ENCODE measurements at regions not wholly inside any gene's neighbourhood (a gene's known extent, or its start where the extent isn't known, plus 50 kb on each side); places are given as distances from the start of the nearest gene placed in this dataset.

GRCh38 chr12:58026897-58027891, 85.8 kb downstream of the ATP23 start:
- TF ChIP-seq CTCF (IDR thresholded peaks at IDR 0.05): no peak
- intact Hi-C loops (cut with DNase I): no loop called here
- ATAC-seq: no peak
- H3K27me3 ChIP-seq: no peaks in the 10 kb centered on the region
- no peaks in the 10 kb centered on the region for H3K9me3 ChIP-seq
- H3K4me3 ChIP-seq: no peak overlapping the region
- H3K36me3 ChIP-seq: no peaks in the 10 kb centered on the region
- H3K27ac ChIP-seq: no peak overlapping the region
- no peak for DNase-seq
- H3K4me1 ChIP-seq: no peaks in the 10 kb centered on the region

GRCh38 chr12:58028294-58028693, 86.9 kb downstream of the ATP23 start:
- Histone ChIP-seq H3K27ac (no peak overlapping the region), H3K4me1 (no peaks in the 10 kb centered on the region), H3K36me3 (no peaks in the 10 kb centered on the region), H3K9me3 (no peaks in the 10 kb centered on the region), H3K27me3 (no peaks in the 10 kb centered on the region), H3K4me3 (no peak overlapping the region)
- no peak for ATAC-seq
- no peak for TF ChIP-seq CTCF (IDR thresholded peaks at IDR 0.05)
- intact Hi-C loops (cut with DNase I): no loop called here
- no peak for DNase-seq

GRCh38 chr12:58029260-58029659, 87.9 kb downstream of the ATP23 start:
- no peaks in the 10 kb centered on the region for H3K9me3 ChIP-seq
- DNase-seq (no peak), ATAC-seq (no peak)
- no peaks in the 10 kb centered on the region for H3K27me3 ChIP-seq
- no peak for TF ChIP-seq CTCF (IDR thresholded peaks at IDR 0.05)
- H3K4me1 ChIP-seq: no peaks in the 10 kb centered on the region
- no peak overlapping the region for H3K4me3 ChIP-seq
- no peak overlapping the region for H3K27ac ChIP-seq
- intact Hi-C loops (cut with DNase I): no loop called here
- no peaks in the 10 kb centered on the region for H3K36me3 ChIP-seq

- Histone ChIP-seq H3K4me1 (no peaks in the 10 kb centered on the region), H3K27ac (no peak overlapping the region), H3K4me3 (no peak overlapping the region), H3K9me3 (no peaks in the 10 kb centered on the region), H3K36me3 (no peaks in the 10 kb centered on the region), H3K27me3 (no peaks in the 10 kb centered on the region)
- DNase-seq (no peak), ATAC-seq (no peak)
- TF ChIP-seq CTCF (IDR thresholded peaks at IDR 0.05): no peak
- intact Hi-C loops (cut with DNase I): no loop called here
Observed at GRCh38 chr12:58030566-58031279, 89.4 kb downstream of the ATP23 start.

- Histone ChIP-seq H3K27me3 (no peaks in the 10 kb centered on the region), H3K4me1 (no peaks in the 10 kb centered on the region), H3K27ac (no peak overlapping the region), H3K4me3 (no peak overlapping the region), H3K36me3 (no peaks in the 10 kb centered on the region), H3K9me3 (no peaks in the 10 kb centered on the region)
- intact Hi-C loops (cut with DNase I): no loop called here
- no peak for TF ChIP-seq CTCF (IDR thresholded peaks at IDR 0.05)
- no peak for DNase-seq
- ATAC-seq: no peak
Observed at GRCh38 chr12:58032156-58032555, 90.8 kb downstream of the ATP23 start.
